ENCODE measurements at regions not wholly inside any gene's neighbourhood (a gene's known extent, or its start where the extent isn't known, plus 50 kb on each side); places are given as distances from the start of the nearest gene placed in this dataset.

DNA sequence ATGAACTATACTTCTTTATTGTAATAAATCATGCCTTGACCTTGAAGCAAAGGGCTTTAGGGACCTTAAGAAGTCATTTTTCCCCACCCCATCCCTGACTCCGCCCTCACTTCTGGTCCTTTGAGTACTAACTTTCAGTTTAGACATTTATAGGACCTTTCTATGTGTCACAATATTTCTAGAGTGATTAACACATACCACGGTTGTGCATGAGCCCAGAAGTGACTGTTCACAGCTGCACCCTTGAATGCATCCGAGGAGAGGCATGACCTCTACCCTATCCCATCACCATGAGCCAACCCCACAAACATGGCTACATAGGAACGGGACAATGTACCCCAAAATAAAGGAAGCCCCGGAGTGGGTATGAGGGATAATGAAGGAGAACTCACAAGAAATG, 160.3 kb downstream of the HSD17B3 start:
- Histone ChIP-seq H3K4me1 (ENCODE audit: control insufficient read depth, insufficient read depth, low read length) (peaks cover 31% of the 10 kb centered on the region), H3K4me3 (ENCODE audit: low read length) (no peak overlapping the region), H3K36me3 (ENCODE audit: control insufficient read depth, insufficient read depth, low read length) (no peaks in the 10 kb centered on the region), H3K27ac (ENCODE audit: low read length) (no peak overlapping the region), H3K9me3 (replicated peaks; ENCODE audit: control insufficient read depth, low read depth, low read length) (peaks cover 3% of the 10 kb centered on the region), H3K27me3 (ENCODE audit: control insufficient read depth, insufficient read depth, low read length) (peaks cover 3% of the 10 kb centered on the region)
- DNase-seq = no peak
- 100% methylated on average over 1 of the region's 5 CpGs for WGBS (ENCODE audit: insufficient coverage)

DNA sequence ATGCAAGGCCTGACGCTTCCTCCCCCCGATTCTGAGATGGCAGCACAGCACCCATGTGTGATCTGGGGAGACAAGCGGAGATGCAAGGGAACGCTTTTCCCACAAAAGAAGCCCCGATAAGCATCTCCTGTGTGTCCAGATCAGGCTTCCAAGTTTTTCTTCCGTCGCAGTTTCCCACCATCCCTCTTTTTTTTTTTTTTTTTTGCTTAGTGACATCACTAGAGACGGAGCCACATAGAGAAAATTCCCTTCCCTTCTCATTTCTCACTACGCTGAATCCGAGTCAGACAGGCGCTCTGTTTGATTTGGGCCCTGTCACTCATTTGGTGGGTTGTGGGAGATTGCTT, 160.9 kb downstream of the HSD17B3 start:
- Histone ChIP-seq H3K9me3 (replicated peaks; ENCODE audit: control insufficient read depth, low read depth, low read length) (peaks cover 3% of the 10 kb centered on the region), H3K36me3 (ENCODE audit: control insufficient read depth, insufficient read depth, low read length) (no peaks in the 10 kb centered on the region), H3K27me3 (ENCODE audit: control insufficient read depth, insufficient read depth, low read length) (no peaks in the 10 kb centered on the region), H3K27ac (ENCODE audit: low read length) (no peak overlapping the region), H3K4me1 (ENCODE audit: control insufficient read depth, insufficient read depth, low read length) (peaks cover 31% of the 10 kb centered on the region), H3K4me3 (ENCODE audit: low read length) (no peak overlapping the region)
- no peak for DNase-seq
- 73% methylated on average over 7 of the region's 11 CpGs for WGBS (ENCODE audit: insufficient coverage)

GRCh38 chr9:96140296-96141127, 161.5 kb downstream of the HSD17B3 start:
- H3K36me3 ChIP-seq (ENCODE audit: control insufficient read depth, insufficient read depth, low read length) = no peaks in the 10 kb centered on the region
- H3K4me1 ChIP-seq (ENCODE audit: control insufficient read depth, insufficient read depth, low read length) = peaks cover 31% of the 10 kb centered on the region
- H3K27ac ChIP-seq (ENCODE audit: low read length) = peak overlapping the region; percentile 8
- H3K27me3 ChIP-seq (ENCODE audit: control insufficient read depth, insufficient read depth, low read length) = no peaks in the 10 kb centered on the region
- peak; percentile 67 for DNase-seq
- WGBS (ENCODE audit: insufficient coverage) = 20% methylated on average over 22 of the region's 32 CpGs
- peaks cover 3% of the 10 kb centered on the region for H3K9me3 ChIP-seq (replicated peaks; ENCODE audit: control insufficient read depth, low read depth, low read length)
- no peak overlapping the region for H3K4me3 ChIP-seq (ENCODE audit: low read length)

DNA sequence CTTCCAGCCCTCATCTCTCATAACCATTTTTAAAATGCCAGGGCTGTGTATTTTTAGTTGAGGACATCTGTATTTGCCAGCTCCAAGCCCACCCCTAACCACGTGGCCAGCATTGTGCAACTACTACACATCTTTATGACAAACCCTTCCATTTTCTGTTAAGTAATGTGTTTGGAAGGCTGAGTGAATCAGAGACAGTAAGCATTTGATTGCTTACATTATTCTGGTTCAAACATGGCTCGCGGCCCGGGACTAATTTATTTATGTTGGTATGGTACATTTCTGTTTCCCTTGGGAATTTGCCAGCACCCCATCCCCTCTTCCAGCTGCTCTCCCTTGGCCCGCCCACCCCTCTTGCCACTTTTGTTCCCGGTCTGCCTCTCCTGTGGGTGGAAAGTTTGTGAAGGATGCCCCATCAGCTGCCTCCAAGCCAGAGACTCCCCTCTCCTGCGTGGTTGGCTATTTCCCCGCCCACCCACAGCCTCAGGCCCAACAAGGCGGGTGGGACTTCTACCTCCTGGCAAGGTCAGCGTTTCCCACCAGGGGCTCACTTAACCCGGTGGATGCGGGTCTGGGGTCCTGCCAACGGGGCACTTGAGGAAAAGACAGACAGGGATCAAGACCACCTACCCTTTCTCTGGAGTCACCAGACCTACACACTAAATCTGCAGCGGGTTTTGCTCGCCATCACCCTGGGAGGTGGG, 162.2 kb downstream of the HSD17B3 start:
- Histone ChIP-seq H3K27me3 (ENCODE audit: control insufficient read depth, insufficient read depth, low read length) (no peaks in the 10 kb centered on the region), H3K4me1 (ENCODE audit: control insufficient read depth, insufficient read depth, low read length) (peaks cover 31% of the 10 kb centered on the region), H3K4me3 (ENCODE audit: low read length) (no peak overlapping the region), H3K27ac (ENCODE audit: low read length) (peak overlapping the region; percentile 8), H3K36me3 (ENCODE audit: control insufficient read depth, insufficient read depth, low read length) (no peaks in the 10 kb centered on the region), H3K9me3 (replicated peaks; ENCODE audit: control insufficient read depth, low read depth, low read length) (peaks cover 3% of the 10 kb centered on the region)
- DNase-seq = peak; percentile 78
- WGBS (ENCODE audit: insufficient coverage) = 31% methylated on average over 3 of the region's 15 CpGs

DNA sequence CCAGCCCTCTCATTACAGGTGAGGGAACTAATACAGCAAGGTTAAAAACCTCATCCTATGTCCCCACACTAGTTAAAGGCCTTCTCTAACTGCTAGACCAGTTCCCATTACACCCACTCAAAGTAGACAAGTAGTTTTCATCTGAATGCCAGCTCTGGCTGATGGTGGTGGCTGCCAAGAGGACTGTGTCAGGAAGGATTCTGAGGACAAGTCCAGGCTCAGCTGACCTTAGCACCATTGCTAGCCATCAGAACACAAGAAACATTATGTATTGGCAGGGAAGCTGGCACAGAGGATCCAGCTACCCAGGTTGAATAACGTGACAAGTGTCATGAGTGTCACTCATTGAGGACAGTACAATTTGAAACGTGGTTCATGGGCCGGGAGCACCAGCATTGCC, 163.4 kb downstream of the HSD17B3 start:
- 100% methylated on average over 3 of the region's 3 CpGs for WGBS (ENCODE audit: insufficient coverage)
- H3K27ac ChIP-seq (ENCODE audit: low read length) = no peak overlapping the region
- DNase-seq = no peak
- peaks cover 31% of the 10 kb centered on the region for H3K4me1 ChIP-seq (ENCODE audit: control insufficient read depth, insufficient read depth, low read length)
- peaks cover 3% of the 10 kb centered on the region for H3K9me3 ChIP-seq (replicated peaks; ENCODE audit: control insufficient read depth, low read depth, low read length)
- no peaks in the 10 kb centered on the region for H3K27me3 ChIP-seq (ENCODE audit: control insufficient read depth, insufficient read depth, low read length)
- no peaks in the 10 kb centered on the region for H3K36me3 ChIP-seq (ENCODE audit: control insufficient read depth, insufficient read depth, low read length)
- H3K4me3 ChIP-seq (ENCODE audit: low read length) = no peak overlapping the region

GRCh38 chr9:96137671-96138429, 164.1 kb downstream of the HSD17B3 start:
- peaks cover 31% of the 10 kb centered on the region for H3K4me1 ChIP-seq (ENCODE audit: control insufficient read depth, insufficient read depth, low read length)
- H3K4me3 ChIP-seq (ENCODE audit: low read length) = no peak overlapping the region
- no peaks in the 10 kb centered on the region for H3K36me3 ChIP-seq (ENCODE audit: control insufficient read depth, insufficient read depth, low read length)
- H3K27me3 ChIP-seq (ENCODE audit: control insufficient read depth, insufficient read depth, low read length) = no peaks in the 10 kb centered on the region
- 73% methylated on average over 3 of the region's 6 CpGs for WGBS (ENCODE audit: insufficient coverage)
- no peak for DNase-seq
- peaks cover 3% of the 10 kb centered on the region for H3K9me3 ChIP-seq (replicated peaks; ENCODE audit: control insufficient read depth, low read depth, low read length)
- H3K27ac ChIP-seq (ENCODE audit: low read length) = peak overlapping the region; percentile 53

GRCh38 chr9:96136992-96137670, 164.8 kb downstream of the HSD17B3 start:
- peaks cover 31% of the 10 kb centered on the region for H3K4me1 ChIP-seq (ENCODE audit: control insufficient read depth, insufficient read depth, low read length)
- no peaks in the 10 kb centered on the region for H3K36me3 ChIP-seq (ENCODE audit: control insufficient read depth, insufficient read depth, low read length)
- WGBS (ENCODE audit: insufficient coverage) = no CpG with 5 or more reads among the region's 8 CpGs
- H3K27ac ChIP-seq (ENCODE audit: low read length) = peak overlapping the region; percentile 53
- no peaks in the 10 kb centered on the region for H3K27me3 ChIP-seq (ENCODE audit: control insufficient read depth, insufficient read depth, low read length)
- H3K9me3 ChIP-seq (replicated peaks; ENCODE audit: control insufficient read depth, low read depth, low read length) = peaks cover 3% of the 10 kb centered on the region
- H3K4me3 ChIP-seq (ENCODE audit: low read length) = no peak overlapping the region
- DNase-seq = peak; percentile 69

GRCh38 chr9:96135753-96136290, 166.2 kb downstream of the HSD17B3 start:
- Histone ChIP-seq H3K27me3 (ENCODE audit: control insufficient read depth, insufficient read depth, low read length) (peaks cover 2% of the 10 kb centered on the region), H3K27ac (ENCODE audit: low read length) (no peak overlapping the region), H3K4me3 (ENCODE audit: low read length) (no peak overlapping the region), H3K4me1 (ENCODE audit: control insufficient read depth, insufficient read depth, low read length) (peaks cover 28% of the 10 kb centered on the region), H3K9me3 (replicated peaks; ENCODE audit: control insufficient read depth, low read depth, low read length) (peaks cover 3% of the 10 kb centered on the region), H3K36me3 (ENCODE audit: control insufficient read depth, insufficient read depth, low read length) (no peaks in the 10 kb centered on the region)
- whole genome bisulfite sequencing (ENCODE audit: insufficient coverage) = no CpG with 5 or more reads among the region's 3 CpGs
- no peak for DNase-seq

GRCh38 chr9:96135076-96135752, 166.8 kb downstream of the HSD17B3 start:
- no peaks in the 10 kb centered on the region for H3K36me3 ChIP-seq (ENCODE audit: control insufficient read depth, insufficient read depth, low read length)
- no peak overlapping the region for H3K4me3 ChIP-seq (ENCODE audit: low read length)
- H3K27me3 ChIP-seq (ENCODE audit: control insufficient read depth, insufficient read depth, low read length) = peaks cover 2% of the 10 kb centered on the region
- peaks cover 3% of the 10 kb centered on the region for H3K9me3 ChIP-seq (replicated peaks; ENCODE audit: control insufficient read depth, low read depth, low read length)
- H3K4me1 ChIP-seq (ENCODE audit: control insufficient read depth, insufficient read depth, low read length) = peaks cover 22% of the 10 kb centered on the region
- no peak overlapping the region for H3K27ac ChIP-seq (ENCODE audit: low read length)
- 82% methylated on average over 7 of the region's 9 CpGs for WGBS (ENCODE audit: insufficient coverage)
- peak; percentile 54 for DNase-seq
